ENCODE measurements at regions not wholly inside any gene's neighbourhood (a gene's known extent, or its start where the extent isn't known, plus 50 kb on each side); places are given as distances from the start of the nearest gene placed in this dataset.

DNA sequence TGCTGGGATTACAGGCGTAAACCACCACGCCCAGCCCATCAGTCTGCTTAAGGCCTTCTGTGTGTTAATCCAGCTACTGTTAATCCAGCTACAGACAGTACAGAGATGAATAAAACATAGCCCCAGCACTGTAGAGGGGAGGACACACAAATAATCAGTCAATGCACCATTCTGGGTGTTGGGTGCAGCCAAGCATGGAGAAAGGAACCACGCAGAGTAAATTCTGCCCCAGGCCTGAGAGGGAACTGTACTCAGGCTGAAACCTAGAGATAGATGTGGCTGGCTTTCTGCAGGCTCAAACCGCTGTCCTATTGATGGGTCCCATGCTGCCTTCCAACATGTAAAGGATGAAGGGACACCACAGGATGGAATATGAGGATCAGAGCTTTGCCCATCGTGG, 136.8 kb upstream of the IGSF21 start:
- H3K23me2 ChIP-seq (ENCODE audit: insufficient read length, low read depth, low read length, poor library complexity, severe bottlenecking) = no peaks in the 10 kb centered on the region
- no peak overlapping the region for H3K4me2 ChIP-seq (ENCODE audit: insufficient read depth, insufficient read length, low read length)
- no peak overlapping the region for H3T11ph ChIP-seq (ENCODE audit: low read length)
- Mint-ChIP-seq H3K9me3 (no peaks in the 10 kb centered on the region), H3K27ac (no peak overlapping the region), H3K4me3 (no peak overlapping the region), H3K27me3 (ENCODE audit: low read depth) (peaks cover 25% of the 10 kb centered on the region), H3K36me3 (ENCODE audit: insufficient read depth in 1 of 3, low read depth in 3 of 3) (no peaks in the 10 kb centered on the region; a peak in 1 of 7 replicates), H3K4me1 (peaks cover 11 to 17% of the 10 kb centered on the region in 2 experiments)
- no peak overlapping the region for H2BK15ac ChIP-seq (ENCODE audit: low read depth, low read length)
- no peaks in the 10 kb centered on the region for H3K4me1 ChIP-seq (ENCODE audit: insufficient read depth, low read length)
- WGBS (ENCODE audit: extremely low coverage, insufficient read length, low lambda C conversion rate) = no CpG with 5 or more reads among the region's 5 CpGs
- H2BK120ac ChIP-seq (ENCODE audit: low read depth, low read length, poor library complexity, severe bottlenecking) = no peak overlapping the region
- H3K14ac ChIP-seq (ENCODE audit: insufficient read depth, low read length) = no peak overlapping the region
- H4K20me1 ChIP-seq (ENCODE audit: control insufficient read depth, insufficient read depth, insufficient read length) = no peaks in the 10 kb centered on the region
- no peak overlapping the region for H4K8ac ChIP-seq (replicated peaks; ENCODE audit: insufficient read length, low read depth, low read length)
- DNase-seq = no peak
- H3K9ac ChIP-seq (ENCODE audit: extremely low read depth, insufficient read length, low read length) = no peak overlapping the region
- H3K23ac ChIP-seq (ENCODE audit: insufficient read length, low read depth, low read length) = no peak overlapping the region
- H2BK5ac ChIP-seq (ENCODE audit: insufficient read length, low read length) = no peak overlapping the region
- H4K91ac ChIP-seq (ENCODE audit: insufficient read length, low read depth, low read length) = no peak overlapping the region
- no peak overlapping the region for H4K5ac ChIP-seq (ENCODE audit: insufficient read length, low read depth, low read length)
- H2BK20ac ChIP-seq (ENCODE audit: low read depth, low read length, poor library complexity, severe bottlenecking) = no peak overlapping the region
- H2AK5ac ChIP-seq (ENCODE audit: insufficient read length, low read length) = no peak overlapping the region
- no peaks in the 10 kb centered on the region for H3K79me2 ChIP-seq (ENCODE audit: insufficient read depth, low read length)
- H2BK12ac ChIP-seq (ENCODE audit: insufficient read length, low read depth, low read length) = no peak overlapping the region
- no peak overlapping the region for H3K27ac ChIP-seq (ENCODE audit: insufficient read length, low read depth, low read length)
- H3K56ac ChIP-seq (ENCODE audit: insufficient read length, low read depth, low read length) = no peak overlapping the region
- no peak overlapping the region for H2AFZ ChIP-seq (ENCODE audit: low read length)
- H3K4ac ChIP-seq (ENCODE audit: low read depth, low read length) = no peak overlapping the region
- no peak overlapping the region for H3K18ac ChIP-seq (ENCODE audit: insufficient read length, low read depth, low read length)
- no peaks in the 10 kb centered on the region for H3K9me3 ChIP-seq (ENCODE audit: control insufficient read depth, low read depth, low read length)
- no peaks in the 10 kb centered on the region for H3K27me3 ChIP-seq (ENCODE audit: insufficient read depth, low read length)
- H3K79me1 ChIP-seq (ENCODE audit: insufficient read depth, low read depth, low read length, poor library complexity, severe bottlenecking) = no peaks in the 10 kb centered on the region
- TF ChIP-seq, protein P1, sequence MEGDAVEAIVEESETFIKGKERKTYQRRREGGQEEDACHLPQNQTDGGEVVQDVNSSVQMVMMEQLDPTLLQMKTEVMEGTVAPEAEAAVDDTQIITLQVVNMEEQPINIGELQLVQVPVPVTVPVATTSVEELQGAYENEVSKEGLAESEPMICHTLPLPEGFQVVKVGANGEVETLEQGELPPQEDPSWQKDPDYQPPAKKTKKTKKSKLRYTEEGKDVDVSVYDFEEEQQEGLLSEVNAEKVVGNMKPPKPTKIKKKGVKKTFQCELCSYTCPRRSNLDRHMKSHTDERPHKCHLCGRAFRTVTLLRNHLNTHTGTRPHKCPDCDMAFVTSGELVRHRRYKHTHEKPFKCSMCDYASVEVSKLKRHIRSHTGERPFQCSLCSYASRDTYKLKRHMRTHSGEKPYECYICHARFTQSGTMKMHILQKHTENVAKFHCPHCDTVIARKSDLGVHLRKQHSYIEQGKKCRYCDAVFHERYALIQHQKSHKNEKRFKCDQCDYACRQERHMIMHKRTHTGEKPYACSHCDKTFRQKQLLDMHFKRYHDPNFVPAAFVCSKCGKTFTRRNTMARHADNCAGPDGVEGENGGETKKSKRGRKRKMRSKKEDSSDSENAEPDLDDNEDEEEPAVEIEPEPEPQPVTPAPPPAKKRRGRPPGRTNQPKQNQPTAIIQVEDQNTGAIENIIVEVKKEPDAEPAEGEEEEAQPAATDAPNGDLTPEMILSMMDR (conservative IDR thresholded peaks at IDR 0.05) = no peak

Measured in H9 (cell line).